GM23338 (cell line): ENCODE measurements at regions not wholly inside any gene's neighbourhood (a gene's known extent, or its start where the extent isn't known, plus 50 kb on each side); places are given as distances from the start of the nearest gene placed in this dataset.

Source experiments
- ATAC-seq: fragments of 200-7000 bp; cut with Tn5 transposase; 3 replicates; pipeline ENCODE4 v1.9.1; 2020
- DNase-seq: peaks from one replicate; pipeline ENCODE4 v3.0.0-alpha.2; 2015; ENCODE audit warnings: low spot score
- H2AFZ ChIP-seq: fragments of 200-600 bp; sonication (generic); 2 replicates; pipeline ENCODE4 v1.8.0; 2016; ENCODE audit warnings: antibody characterized with exemption, mild to moderate bottlenecking, moderate library complexity
- H3F3A ChIP-seq: fragments of 200-600 bp; sonication (generic); replicated peaks from 2 replicates; pipeline ENCODE4 v1.8.0; 2017; ENCODE audit warnings: antibody characterized with exemption, mixed run types, low read depth
- H3K27ac ChIP-seq: fragments of 200-600 bp; sonication (generic); 2 replicates; pipeline ENCODE4 v1.6.1; 2016; ENCODE audit warnings: low read depth
- H3K27me3 ChIP-seq: fragments of 200-600 bp; sonication (generic); 2 replicates; pipeline ENCODE4 v1.8.0; 2016; ENCODE audit warnings: mild to moderate bottlenecking, mixed run types, moderate library complexity; ENCODE audit not compliant: insufficient read depth
- H3K36me3 ChIP-seq: fragments of 200-600 bp; sonication (generic); 2 replicates; pipeline ENCODE4 v1.8.0; 2016; ENCODE audit warnings: mild to moderate bottlenecking; ENCODE audit not compliant: insufficient read depth
- H3K4me1 ChIP-seq: fragments of 200-600 bp; sonication (generic); 2 replicates; pipeline ENCODE4 v1.8.0; 2016; ENCODE audit warnings: mild to moderate bottlenecking, moderate library complexity; ENCODE audit not compliant: insufficient read depth
- H3K4me2 ChIP-seq: fragments of 200-600 bp; sonication (generic); 2 replicates; pipeline ENCODE4 v1.7.1; 2017; ENCODE audit warnings: mixed run types
- H3K4me3 ChIP-seq: fragments of 200-600 bp; sonication (generic); 2 replicates; pipeline ENCODE4 v1.6.1; 2016; ENCODE audit warnings: mixed run types
- H3K79me2 ChIP-seq: fragments of 200-600 bp; sonication (generic); replicated peaks from 2 replicates; pipeline ENCODE4 v1.8.0; 2017; ENCODE audit warnings: mild to moderate bottlenecking; ENCODE audit not compliant: insufficient read depth
- H3K9me2 ChIP-seq: fragments of 200-600 bp; sonication (generic); 2 replicates; pipeline ENCODE4 v1.8.0; 2017; ENCODE audit not compliant: insufficient read depth
- H4K20me1 ChIP-seq: fragments of 200-600 bp; sonication (generic); replicated peaks from 2 replicates; pipeline ENCODE4 v1.8.0; 2017; ENCODE audit warnings: mild to moderate bottlenecking; ENCODE audit not compliant: insufficient read depth
- H3K27ac Mint-ChIP-seq: 2 replicates; pipeline ENCODE4 v1.8.0; 2020; ENCODE audit warnings: inconsistent platforms, mild to moderate bottlenecking, moderate library complexity, mixed read lengths
- H3K27me3 Mint-ChIP-seq: 3 replicates; pipeline ENCODE4 v1.8.0; 2022; ENCODE audit warnings: low read depth, mild to moderate bottlenecking, moderate library complexity, mixed read lengths, inconsistent platforms; ENCODE audit not compliant: insufficient read depth, poor library complexity
- H3K36me3 Mint-ChIP-seq: 3 replicates; pipeline ENCODE4 v1.8.0; 2021; ENCODE audit warnings: low read depth, mild to moderate bottlenecking, inconsistent platforms, moderate library complexity, mixed read lengths
- H3K4me1 Mint-ChIP-seq: 3 replicates; pipeline ENCODE4 v1.8.0; 2020; ENCODE audit warnings: mild to moderate bottlenecking, inconsistent platforms, mixed read lengths
- H3K4me3 Mint-ChIP-seq: 3 replicates; pipeline ENCODE4 v1.8.0; 2021; ENCODE audit warnings: moderate library complexity, mild to moderate bottlenecking, inconsistent platforms, mixed read lengths
- H3K9me3 Mint-ChIP-seq: 3 replicates; pipeline ENCODE4 v1.8.0; 2020; ENCODE audit warnings: moderate library complexity, mild to moderate bottlenecking, inconsistent platforms, mixed read lengths
- EZH2 ChIP-seq: fragments of 200-600 bp; sonication (generic); IDR thresholded peaks from one replicate; pipeline ENCODE4 v1.8.0; 2017; ENCODE audit warnings: antibody characterized with exemption, mild to moderate bottlenecking, low read depth; ENCODE audit not compliant: unreplicated experiment
- JUNB ChIP-seq: IDR thresholded peaks from one replicate; pipeline ENCODE4 v1.6.1; 2016; ENCODE audit warnings: antibody characterized with exemption; ENCODE audit not compliant: unreplicated experiment
- ZNF331 ChIP-seq: fragments of 250-450 bp; sonication (Bioruptor Pico); IDR thresholded peaks from 2 replicates; pipeline ENCODE4 v1.5.0; 2020; ENCODE audit warnings: low read depth, mild to moderate bottlenecking, moderate library complexity
- TF ChIP-seq, protein P1 (sequence below): IDR thresholded peaks from one replicate; pipeline ENCODE4 v1.6.1; 2018; ENCODE audit warnings: antibody characterized with exemption; ENCODE audit not compliant: unreplicated experiment
- TF ChIP-seq, protein P2 (sequence below), 2 experiments: fragments of 200-600 bp in 1 of 2; sonication (generic) in 1 of 2; conservative IDR thresholded peaks; 2 replicates each; pipeline versions ENCODE4 v1.5.1 to v1.6.1; 2016 to 2017; ENCODE audit warnings: antibody characterized with exemption in 2 of 2, low read depth in 2 of 2, mild to moderate bottlenecking in 2 of 2, moderate library complexity in 1 of 2

DNA sequence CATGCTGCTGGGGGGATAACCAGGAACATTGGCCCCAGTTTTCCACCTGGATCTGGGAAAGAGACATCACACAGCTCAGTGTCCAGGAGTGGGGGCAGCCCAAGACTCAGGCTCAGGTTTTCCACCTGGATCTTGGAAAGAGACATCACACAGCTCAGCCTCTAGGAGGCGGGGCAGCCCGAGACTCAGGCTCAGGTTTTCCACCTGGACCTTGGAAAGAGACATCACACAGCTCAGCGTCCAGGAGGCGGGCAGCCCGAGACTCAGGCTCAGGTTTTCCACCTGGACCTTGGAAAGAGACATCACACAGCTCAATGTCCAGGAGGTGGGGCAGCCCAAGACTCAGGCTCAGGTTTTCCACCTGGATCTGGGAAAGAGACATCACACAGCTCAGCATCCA is 361.6 kb downstream of the THBS2 start:
- peaks cover 9% of the 10 kb centered on the region; the same call in 2 of the 3 replicates for H3K4me1 Mint-ChIP-seq

DNA sequence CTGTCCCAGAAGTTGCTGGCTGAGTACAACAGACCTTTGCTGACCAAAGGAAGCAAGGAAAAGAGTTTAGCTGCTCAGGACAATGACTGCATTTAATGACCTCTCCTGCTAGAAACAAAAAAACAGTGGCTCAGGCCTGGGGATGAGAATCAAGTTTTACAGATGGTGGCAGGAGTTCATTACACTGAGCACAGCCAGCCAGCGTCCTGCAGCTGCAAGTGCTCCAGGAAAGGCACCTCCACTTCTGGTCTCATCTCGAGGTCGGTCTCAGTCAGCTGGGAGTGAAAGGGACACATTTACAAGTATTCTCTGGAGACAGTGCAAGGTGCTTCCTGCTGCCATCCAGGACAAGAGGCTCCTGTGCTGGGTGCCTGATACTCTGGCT is 362.7 kb downstream of the THBS2 start:
- DNase-seq (no peak), ATAC-seq (no peak)
- H3K36me3 Mint-ChIP-seq, result no peaks in the 10 kb centered on the region
- Histone ChIP-seq H3K9me2 (no peaks in the 10 kb centered on the region), H3K36me3 (no peaks in the 10 kb centered on the region), H3K4me3 (no peak overlapping the region), H3K79me2 (no peaks in the 10 kb centered on the region), H3F3A (no peaks in the 10 kb centered on the region), H3K4me1 (no peaks in the 10 kb centered on the region), H3K4me2 (no peak overlapping the region), H4K20me1 (no peaks in the 10 kb centered on the region), H3K27ac (no peak overlapping the region), H3K27me3 (no peaks in the 10 kb centered on the region), H2AFZ (no peak overlapping the region)
- no peaks in the 10 kb centered on the region for H3K9me3 Mint-ChIP-seq
- H3K27me3 Mint-ChIP-seq, result peaks cover 3% of the 10 kb centered on the region
- H3K27ac Mint-ChIP-seq, result no peak overlapping the region
- H3K4me1 Mint-ChIP-seq, result peaks cover 7% of the 10 kb centered on the region; the same call in 2 of the 3 replicates
- no peak for TF ChIP-seq JUNB
- no peak for TF ChIP-seq EZH2
- TF ChIP-seq, protein P1, sequence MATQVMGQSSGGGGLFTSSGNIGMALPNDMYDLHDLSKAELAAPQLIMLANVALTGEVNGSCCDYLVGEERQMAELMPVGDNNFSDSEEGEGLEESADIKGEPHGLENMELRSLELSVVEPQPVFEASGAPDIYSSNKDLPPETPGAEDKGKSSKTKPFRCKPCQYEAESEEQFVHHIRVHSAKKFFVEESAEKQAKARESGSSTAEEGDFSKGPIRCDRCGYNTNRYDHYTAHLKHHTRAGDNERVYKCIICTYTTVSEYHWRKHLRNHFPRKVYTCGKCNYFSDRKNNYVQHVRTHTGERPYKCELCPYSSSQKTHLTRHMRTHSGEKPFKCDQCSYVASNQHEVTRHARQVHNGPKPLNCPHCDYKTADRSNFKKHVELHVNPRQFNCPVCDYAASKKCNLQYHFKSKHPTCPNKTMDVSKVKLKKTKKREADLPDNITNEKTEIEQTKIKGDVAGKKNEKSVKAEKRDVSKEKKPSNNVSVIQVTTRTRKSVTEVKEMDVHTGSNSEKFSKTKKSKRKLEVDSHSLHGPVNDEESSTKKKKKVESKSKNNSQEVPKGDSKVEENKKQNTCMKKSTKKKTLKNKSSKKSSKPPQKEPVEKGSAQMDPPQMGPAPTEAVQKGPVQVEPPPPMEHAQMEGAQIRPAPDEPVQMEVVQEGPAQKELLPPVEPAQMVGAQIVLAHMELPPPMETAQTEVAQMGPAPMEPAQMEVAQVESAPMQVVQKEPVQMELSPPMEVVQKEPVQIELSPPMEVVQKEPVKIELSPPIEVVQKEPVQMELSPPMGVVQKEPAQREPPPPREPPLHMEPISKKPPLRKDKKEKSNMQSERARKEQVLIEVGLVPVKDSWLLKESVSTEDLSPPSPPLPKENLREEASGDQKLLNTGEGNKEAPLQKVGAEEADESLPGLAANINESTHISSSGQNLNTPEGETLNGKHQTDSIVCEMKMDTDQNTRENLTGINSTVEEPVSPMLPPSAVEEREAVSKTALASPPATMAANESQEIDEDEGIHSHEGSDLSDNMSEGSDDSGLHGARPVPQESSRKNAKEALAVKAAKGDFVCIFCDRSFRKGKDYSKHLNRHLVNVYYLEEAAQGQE, result no peak
- H3K4me3 Mint-ChIP-seq, result no peak overlapping the region

More for the DNA sequence above, 361.6 kb downstream of the THBS2 start:
- Histone ChIP-seq H3K9me2 (no peaks in the 10 kb centered on the region), H3F3A (no peaks in the 10 kb centered on the region), H3K4me2 (no peak overlapping the region), H2AFZ (no peak overlapping the region), H3K27me3 (no peaks in the 10 kb centered on the region), H3K4me1 (no peaks in the 10 kb centered on the region), H3K27ac (no peak overlapping the region), H3K36me3 (no peaks in the 10 kb centered on the region), H3K4me3 (no peak overlapping the region), H4K20me1 (no peaks in the 10 kb centered on the region), H3K79me2 (no peaks in the 10 kb centered on the region)
- TF ChIP-seq ZNF331, result no peak
- TF ChIP-seq, protein P2, sequence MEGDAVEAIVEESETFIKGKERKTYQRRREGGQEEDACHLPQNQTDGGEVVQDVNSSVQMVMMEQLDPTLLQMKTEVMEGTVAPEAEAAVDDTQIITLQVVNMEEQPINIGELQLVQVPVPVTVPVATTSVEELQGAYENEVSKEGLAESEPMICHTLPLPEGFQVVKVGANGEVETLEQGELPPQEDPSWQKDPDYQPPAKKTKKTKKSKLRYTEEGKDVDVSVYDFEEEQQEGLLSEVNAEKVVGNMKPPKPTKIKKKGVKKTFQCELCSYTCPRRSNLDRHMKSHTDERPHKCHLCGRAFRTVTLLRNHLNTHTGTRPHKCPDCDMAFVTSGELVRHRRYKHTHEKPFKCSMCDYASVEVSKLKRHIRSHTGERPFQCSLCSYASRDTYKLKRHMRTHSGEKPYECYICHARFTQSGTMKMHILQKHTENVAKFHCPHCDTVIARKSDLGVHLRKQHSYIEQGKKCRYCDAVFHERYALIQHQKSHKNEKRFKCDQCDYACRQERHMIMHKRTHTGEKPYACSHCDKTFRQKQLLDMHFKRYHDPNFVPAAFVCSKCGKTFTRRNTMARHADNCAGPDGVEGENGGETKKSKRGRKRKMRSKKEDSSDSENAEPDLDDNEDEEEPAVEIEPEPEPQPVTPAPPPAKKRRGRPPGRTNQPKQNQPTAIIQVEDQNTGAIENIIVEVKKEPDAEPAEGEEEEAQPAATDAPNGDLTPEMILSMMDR (conservative IDR thresholded peaks at IDR 0.05; ENCODE audit: low read depth in 2 of 2), result peak; percentile 12 to 43; a peak in 2 of 4 replicates
- no peaks in the 10 kb centered on the region for H3K36me3 Mint-ChIP-seq
- H3K27ac Mint-ChIP-seq, result no peak overlapping the region
- no peaks in the 10 kb centered on the region for H3K9me3 Mint-ChIP-seq
- H3K27me3 Mint-ChIP-seq, result peaks cover 3% of the 10 kb centered on the region
- ATAC-seq (no peak), DNase-seq (peak; percentile 21)
- no peak overlapping the region for H3K4me3 Mint-ChIP-seq
